CD4-positive, alpha-beta T cell (primary cell): ENCODE measurements at regions not wholly inside any gene's neighbourhood (a gene's known extent, or its start where the extent isn't known, plus 50 kb on each side); places are given as distances from the start of the nearest gene placed in this dataset.

Experiments
- ATAC-seq: fragments of 200-7000 bp; cut with Tn5 transposase; one replicate; pipeline ENCODE4 v1.10.0; 2022; ENCODE audit warnings: mild to moderate bottlenecking; ENCODE audit not compliant: poor library complexity
- CTCF ChIA-PET: fragments of 350-600 bp; sonication (Branson Sonifier 250); formaldehyde crosslinking; loops from one replicate; lab custom pipeline; 2021; ENCODE audit warnings: antibody characterized with exemption, inconsistent platforms; lab: Charles Lee
- POLR2A ChIA-PET: fragments of 350-600 bp; sonication (Branson Sonifier 250); formaldehyde crosslinking; loops from one replicate; lab custom pipeline; 2021; ENCODE audit warnings: antibody characterized with exemption, inconsistent platforms; lab: Charles Lee
- DNase-seq, 14 experiments: peaks; one replicate each; pipeline ENCODE4 v3.0.0-alpha.2; 2013 to 2020; ENCODE audit warnings: mixed read lengths in 2 of 14
- H3K27ac ChIP-seq, 2 donors: one replicate each; pipeline versions ENCODE4 v1.5.1 to v1.7.0; 2013; ENCODE audit warnings: low read length in 2 of 2, low read depth in 1 of 2, mild to moderate bottlenecking in 1 of 2
- H3K27me3 ChIP-seq, 2 experiments: 1 replicate in 1 of 2; 2 replicates in 1 of 2; pipeline versions ENCODE4 v1.6.1 to v1.7.0; 2013; ENCODE audit warnings: low read length in 2 of 2, control low read depth in 1 of 2, mild to moderate bottlenecking in 1 of 2, moderate library complexity in 1 of 2; ENCODE audit not compliant: insufficient read depth in 2 of 2, control insufficient read depth in 1 of 2
- H3K36me3 ChIP-seq: one replicate; pipeline ENCODE4 v1.6.1; 2013; ENCODE audit warnings: low read length, control low read depth; ENCODE audit not compliant: insufficient read depth
- H3K4me1 ChIP-seq: one replicate; pipeline ENCODE4 v1.6.1; 2013; ENCODE audit warnings: low read length, control low read depth; ENCODE audit not compliant: insufficient read depth
- H3K4me3 ChIP-seq: one replicate; pipeline ENCODE4 v1.5.1; 2013; ENCODE audit warnings: mild to moderate bottlenecking, low read length, moderate library complexity
- H3K9me3 ChIP-seq, 2 experiments: 1 replicate in 1 of 2; 2 replicates in 1 of 2; pipeline versions ENCODE4 v1.6.1 to v1.7.0; 2013; ENCODE audit warnings: low read length in 2 of 2, mild to moderate bottlenecking in 2 of 2, control low read depth in 1 of 2, moderate library complexity in 1 of 2; ENCODE audit not compliant: control insufficient read depth in 1 of 2, insufficient read depth in 1 of 2
- H3K27ac Mint-ChIP-seq: one replicate; pipeline ENCODE4 v1.8.0; 2020; ENCODE audit warnings: mixed read lengths
- H3K27me3 Mint-ChIP-seq: one replicate; pipeline ENCODE4 v1.8.0; 2021; ENCODE audit warnings: mixed read lengths
- H3K36me3 Mint-ChIP-seq: one replicate; pipeline ENCODE4 v1.8.0; 2021; ENCODE audit warnings: low read depth, mixed read lengths
- H3K4me1 Mint-ChIP-seq: one replicate; pipeline ENCODE4 v1.8.0; 2021; ENCODE audit warnings: low read depth, mixed read lengths
- H3K4me3 Mint-ChIP-seq: one replicate; pipeline ENCODE4 v1.8.0; 2020; ENCODE audit warnings: mild to moderate bottlenecking, mixed read lengths
- H3K9me3 Mint-ChIP-seq: one replicate; pipeline ENCODE4 v1.8.0; 2020; ENCODE audit warnings: mixed read lengths
- CTCF ChIP-seq: fragments of 200-600 bp; IDR thresholded peaks from one replicate; pipeline ENCODE4 v1.8.0; 2022; ENCODE audit warnings: antibody characterized with exemption, mild to moderate bottlenecking
- intact Hi-C, 2 experiments: fragments of 100-400 bp; cut with DNase I in 1 of 2; cut with micrococcal nuclease in 1 of 2; formaldehyde crosslinking; loops; one replicate each; pipeline versions ENCODE4 v1.15.1 to v1.9.0; 2023 to 2025; cut with DNase I, micrococcal nuclease

DNA sequence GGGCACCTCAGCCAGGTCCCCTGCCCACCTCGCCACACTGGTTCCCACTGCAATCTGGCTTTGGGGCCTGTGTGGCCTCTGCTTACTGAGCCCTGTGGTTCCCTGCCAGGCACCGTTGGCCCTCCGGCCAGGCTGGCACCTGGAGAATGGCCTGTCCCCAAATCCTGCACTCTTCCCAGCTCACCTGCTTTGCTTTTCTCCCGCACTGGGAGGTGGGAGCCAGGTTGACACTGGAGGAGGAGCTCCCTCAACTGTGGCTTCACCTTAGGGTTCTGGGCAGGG, 97.0 kb downstream of the SCGB2B2 start:
- H3K9me3 Mint-ChIP-seq, result no peaks in the 10 kb centered on the region
- H3K36me3 ChIP-seq, result no peaks in the 10 kb centered on the region
- no peak for DNase-seq
- H3K27ac Mint-ChIP-seq, result no peak overlapping the region
- H3K4me3 Mint-ChIP-seq, result no peak overlapping the region
- no peaks in the 10 kb centered on the region for H3K36me3 Mint-ChIP-seq
- H3K4me1 Mint-ChIP-seq, result no peaks in the 10 kb centered on the region
- H3K27ac ChIP-seq, result no peak overlapping the region
- CTCF ChIA-PET, result no interaction called here
- intact Hi-C loops, result no loop called here
- ATAC-seq, result no peak
- H3K9me3 ChIP-seq, result peaks cover 0 to 58% of the 10 kb centered on the region in 2 experiments
- H3K4me3 ChIP-seq, result no peak overlapping the region
- peaks cover 0 to 7% of the 10 kb centered on the region in 2 experiments for H3K27me3 ChIP-seq
- TF ChIP-seq CTCF, result no peak
- POLR2A ChIA-PET, result no interaction called here
- H3K4me1 ChIP-seq, result no peaks in the 10 kb centered on the region
- peaks cover 22% of the 10 kb centered on the region for H3K27me3 Mint-ChIP-seq

- ATAC-seq (no peak), DNase-seq (no peak)
- ChIA-PET CTCF (no interaction called here), POLR2A (no interaction called here)
- peaks cover 0 to 59% of the 10 kb centered on the region in 2 experiments for H3K9me3 ChIP-seq
- H3K36me3 ChIP-seq, result no peaks in the 10 kb centered on the region
- no peak overlapping the region for H3K27ac ChIP-seq
- intact Hi-C loops, result no loop called here
- Mint-ChIP-seq H3K9me3 (no peaks in the 10 kb centered on the region), H3K4me1 (no peaks in the 10 kb centered on the region), H3K4me3 (no peak overlapping the region), H3K27ac (no peak overlapping the region), H3K27me3 (peaks cover 22% of the 10 kb centered on the region), H3K36me3 (no peaks in the 10 kb centered on the region)
- no peak for TF ChIP-seq CTCF
- H3K4me1 ChIP-seq, result no peaks in the 10 kb centered on the region
- H3K4me3 ChIP-seq, result no peak overlapping the region
- peaks cover 0 to 7% of the 10 kb centered on the region in 2 experiments for H3K27me3 ChIP-seq
These were observed 97.5 kb downstream of the SCGB2B2 start for GRCh38 chr19:34579281-34580054.

DNA sequence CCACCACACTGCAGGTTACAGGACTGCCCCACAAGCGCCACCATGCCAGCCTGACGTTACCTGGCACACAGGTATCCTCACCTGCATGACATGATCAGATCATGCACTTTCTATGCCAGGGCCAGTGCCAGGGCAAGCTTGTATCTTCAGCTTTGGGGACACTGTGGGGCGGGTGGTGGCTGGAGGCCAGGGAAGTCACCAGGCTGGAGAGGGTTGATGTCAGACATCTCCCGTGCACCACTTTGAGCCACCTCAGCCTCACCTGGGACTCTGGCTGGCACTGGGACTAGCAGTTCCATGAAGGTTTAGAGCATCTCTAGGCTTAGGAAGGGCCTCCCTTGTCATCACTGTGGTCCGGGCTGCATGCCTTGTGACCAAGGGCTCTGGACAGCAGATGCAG, 97.2 kb downstream of the WTIP start:
- DNase-seq, result no peak
- Histone ChIP-seq H3K4me3 (no peak overlapping the region), H3K27me3 (peaks cover 0 to 3% of the 10 kb centered on the region in 2 experiments), H3K27ac (no peak overlapping the region), H3K4me1 (no peaks in the 10 kb centered on the region), H3K36me3 (no peaks in the 10 kb centered on the region), H3K9me3 (peaks cover 0 to 63% of the 10 kb centered on the region in 2 experiments)
- ChIA-PET POLR2A (no interaction called here), CTCF (no interaction called here)
- intact Hi-C loops, result no loop called here
- Mint-ChIP-seq H3K9me3 (no peaks in the 10 kb centered on the region), H3K27ac (no peak overlapping the region), H3K4me1 (no peaks in the 10 kb centered on the region), H3K36me3 (no peaks in the 10 kb centered on the region), H3K4me3 (no peak overlapping the region), H3K27me3 (peaks cover 22% of the 10 kb centered on the region)
- no peak for TF ChIP-seq CTCF
- ATAC-seq, result no peak
